ENCODE measurements at regions not wholly inside any gene's neighbourhood (a gene's known extent, or its start where the extent isn't known, plus 50 kb on each side); places are given as distances from the start of the nearest gene placed in this dataset.
"Not testable (repeated sequence)": the region's sequence is repeated elsewhere in the genome, so short reads cannot be mapped to it uniquely, and the experiment has no call there.

GRCh38 chr12:126898562-126898961 is 1368.4 kb upstream of the TMEM132C start:
- DNase-seq, result no peak

- no peak for DNase-seq
These were observed 1366.8 kb upstream of the TMEM132C start for GRCh38 chr12:126899926-126900792.

- no peak for DNase-seq
These were observed 1363.7 kb upstream of the TMEM132C start for GRCh38 chr12:126903027-126903876.

DNA sequence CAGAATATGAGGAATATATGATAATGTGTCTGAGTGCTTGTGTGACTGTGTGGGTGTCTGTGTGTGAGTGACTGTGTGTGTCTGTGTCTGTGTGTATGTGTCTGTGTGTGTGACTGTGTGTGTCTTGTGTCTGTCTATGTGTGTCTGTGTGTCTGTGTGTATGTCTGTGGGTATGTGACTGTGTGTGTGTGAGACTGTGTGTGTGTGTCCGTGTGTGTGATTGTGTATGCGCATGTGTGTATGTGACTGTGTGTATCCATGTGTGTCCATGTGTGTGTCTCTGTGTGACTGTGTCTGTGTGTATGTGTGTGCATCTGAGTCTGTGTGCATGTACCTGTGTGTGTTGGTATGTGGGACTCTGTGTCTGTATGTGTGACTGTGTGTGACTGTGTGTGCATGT is 1361.2 kb upstream of the TMEM132C start:
- no peak for DNase-seq

DNA sequence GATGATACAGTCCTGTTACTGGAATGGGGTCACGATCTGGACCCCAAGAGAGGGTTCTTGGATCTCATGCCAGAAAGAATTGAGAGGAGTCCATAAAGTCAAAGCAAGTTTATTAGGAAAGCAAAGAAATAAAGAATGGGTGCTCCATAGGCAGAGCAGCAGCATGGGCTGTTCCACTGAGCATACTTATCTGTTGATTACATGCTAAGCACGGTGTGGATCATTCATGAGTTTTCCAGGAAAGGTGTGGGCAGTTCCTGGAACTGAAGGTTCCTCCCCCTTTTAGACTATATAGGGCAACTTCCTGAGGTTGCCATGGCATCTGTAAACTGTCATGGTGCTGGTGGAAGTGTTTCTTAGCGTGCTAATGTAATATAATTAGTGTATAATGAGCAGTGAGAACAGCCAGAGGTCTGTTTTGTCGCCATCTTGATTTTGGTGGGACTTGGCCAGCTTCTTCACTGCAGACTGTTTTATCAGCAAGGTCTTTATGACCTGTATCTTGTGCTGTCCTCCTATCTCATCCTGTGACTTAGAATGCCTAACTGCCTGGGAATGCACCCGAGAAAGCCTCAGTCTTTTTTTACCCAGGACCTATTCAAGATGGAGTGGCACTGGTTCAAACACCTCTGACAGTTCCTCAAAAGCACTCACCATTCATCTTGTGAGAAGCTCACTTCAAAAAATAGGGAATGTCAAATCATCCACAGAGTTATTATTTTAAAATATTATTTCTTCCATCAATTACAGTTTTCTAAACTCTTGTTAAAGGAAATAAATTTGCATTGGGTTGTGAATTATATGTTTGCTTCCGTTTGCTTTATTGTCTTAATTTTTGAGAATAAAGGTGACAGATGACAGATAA is 1358.8 kb upstream of the TMEM132C start:
- DNase-seq, result no peak

- no peak for DNase-seq
These were observed 1358.2 kb upstream of the TMEM132C start for GRCh38 chr12:126908765-126909142.

- no peak for DNase-seq
These were observed 1356.4 kb upstream of the TMEM132C start for GRCh38 chr12:126910570-126910969.

DNA sequence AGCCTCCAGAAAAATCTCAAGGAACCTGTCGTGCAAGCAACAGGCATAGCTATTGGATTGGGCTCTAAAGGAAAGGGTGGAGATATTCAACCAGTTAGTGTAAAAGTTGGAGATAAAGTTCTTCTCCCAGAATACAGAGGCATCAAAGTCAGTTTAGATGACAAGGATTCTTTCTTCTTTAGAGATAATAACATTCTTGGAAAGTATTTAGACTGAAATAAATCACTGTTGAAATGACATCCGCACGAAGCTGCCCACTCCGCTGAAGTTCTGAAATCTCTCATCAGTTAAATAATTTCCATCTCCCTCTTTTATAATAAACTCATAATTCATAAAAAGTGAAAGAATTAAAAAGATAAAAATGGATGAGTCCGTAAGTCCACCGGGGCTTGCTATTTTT is 1354.9 kb upstream of the TMEM132C start:
- no peak for DNase-seq

GRCh38 chr12:126914170-126914793 is 1352.7 kb upstream of the TMEM132C start:
- DNase-seq, result no peak

DNA sequence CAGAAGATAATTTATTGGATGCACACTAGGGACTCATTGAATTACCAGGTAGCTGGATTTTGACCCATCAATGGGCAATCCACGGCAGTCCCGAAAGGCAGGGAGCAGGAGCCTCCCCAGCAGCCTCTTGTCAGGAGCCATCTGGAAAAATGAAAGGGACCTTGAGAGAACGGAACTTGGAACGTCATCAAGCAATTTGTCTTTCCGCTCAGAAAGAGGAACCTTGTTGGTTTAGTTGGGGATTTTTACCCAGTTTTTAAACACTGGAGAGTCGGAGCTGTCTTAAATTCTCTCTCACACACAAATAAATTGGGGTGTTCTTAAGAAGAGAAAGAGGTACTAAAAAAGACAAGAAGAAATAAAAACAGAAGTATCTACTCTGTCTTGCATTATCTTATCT is 1351.7 kb upstream of the TMEM132C start:
- DNase-seq, result no peak

DNA sequence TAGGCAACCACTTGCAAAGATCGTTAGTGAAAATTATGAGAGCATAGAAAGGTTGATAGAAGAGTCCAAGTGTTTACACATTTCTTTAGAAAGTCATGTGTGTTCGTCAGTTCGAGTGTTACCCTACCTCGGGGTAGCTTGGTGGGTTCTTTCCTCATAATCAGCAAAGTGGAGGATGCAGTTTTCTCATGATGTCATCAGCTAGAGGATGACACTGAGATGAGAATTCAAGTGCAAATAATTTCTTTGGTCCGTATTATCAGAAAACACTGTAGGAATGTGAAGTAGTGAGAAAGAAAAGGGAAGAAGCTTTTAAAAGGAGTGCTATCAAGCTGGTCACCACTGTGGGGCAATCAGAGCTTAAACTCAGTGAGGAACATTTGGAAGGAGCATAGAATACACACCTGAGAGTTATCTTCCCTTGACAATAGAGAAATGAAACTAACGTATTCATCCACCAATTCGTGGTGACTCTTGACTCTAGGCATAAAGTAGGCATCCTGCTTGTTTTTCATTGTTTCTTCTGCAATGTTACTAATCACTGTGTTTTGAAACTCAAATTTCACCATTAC is 1340.9 kb upstream of the TMEM132C start:
- no peak for DNase-seq

DNA sequence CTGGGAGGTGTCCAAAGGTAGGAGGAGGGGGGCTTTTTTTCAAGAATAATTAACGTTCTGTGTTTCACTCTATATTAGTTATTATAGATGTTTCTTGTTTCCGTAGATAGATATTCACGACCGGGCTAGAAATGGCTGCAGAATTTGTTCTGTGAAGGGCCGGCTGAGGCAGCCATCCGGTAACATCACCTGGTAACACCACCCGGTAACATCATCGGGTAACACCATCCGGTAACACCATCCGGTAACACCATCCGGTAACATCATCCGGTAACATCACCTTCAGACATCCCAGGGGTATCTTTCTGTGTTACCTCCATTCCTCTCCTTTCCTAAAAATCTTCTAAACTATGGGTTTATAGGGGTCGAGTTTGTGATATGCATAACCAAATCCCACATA is 1336.7 kb upstream of the TMEM132C start:
- no peak for DNase-seq

GRCh38 chr12:126932156-126932555 is 1334.8 kb upstream of the TMEM132C start:
- no peak for DNase-seq

DNA sequence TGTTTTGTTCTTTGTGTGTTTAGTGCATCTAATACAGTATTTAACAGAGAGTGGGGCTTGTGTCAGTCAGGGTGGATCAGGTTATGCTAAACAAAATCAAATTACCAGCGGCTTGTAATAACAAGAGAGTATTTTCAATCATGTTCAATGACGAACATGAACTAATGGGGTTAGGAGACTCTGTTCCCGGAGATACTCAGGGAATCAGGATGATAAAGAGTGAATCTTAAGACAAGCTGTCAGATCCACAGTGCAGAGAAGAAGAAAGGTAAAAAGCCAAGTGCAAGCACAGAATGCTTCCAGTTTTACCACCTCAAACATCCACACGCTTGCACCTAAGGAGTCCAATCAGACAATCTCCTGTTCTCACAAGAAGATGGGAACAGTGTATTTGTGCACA is 1331.5 kb upstream of the TMEM132C start:
- no peak for DNase-seq

DNA sequence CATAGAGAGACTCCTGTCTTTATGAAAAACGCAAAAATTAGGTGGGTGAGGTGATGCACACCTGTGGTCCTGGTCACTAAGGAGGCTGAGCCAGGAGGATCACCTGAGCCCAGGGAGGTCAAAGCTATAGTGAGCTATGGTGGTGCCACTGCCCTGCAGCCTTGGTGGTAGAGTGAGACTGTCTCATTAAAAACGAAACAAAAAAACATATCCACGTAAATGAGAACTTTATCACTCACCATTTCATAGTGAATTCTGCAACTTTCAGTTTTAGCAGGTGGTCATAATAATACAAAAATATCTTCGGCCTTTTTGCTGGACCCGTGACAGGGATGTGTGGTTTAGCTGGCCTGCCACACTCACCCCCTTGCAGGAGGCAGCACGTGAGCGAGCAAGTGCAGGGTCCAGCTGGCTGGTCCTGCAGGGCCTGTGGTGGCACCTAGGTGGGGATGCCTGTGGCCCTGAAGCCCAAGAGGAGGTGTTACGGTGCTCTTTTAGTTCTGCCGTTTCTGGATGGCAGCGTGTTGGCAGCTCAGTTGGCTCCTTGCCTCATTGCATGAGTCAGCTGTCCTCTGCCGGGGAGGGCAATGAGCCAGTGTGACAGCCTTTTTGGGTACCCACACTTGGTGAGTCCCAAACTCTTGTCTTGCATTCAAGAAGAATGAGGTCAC is 1330.7 kb upstream of the TMEM132C start:
- DNase-seq, result no peak

GRCh38 chr12:126937431-126937830 is 1329.5 kb upstream of the TMEM132C start:
- DNase-seq, result no peak

- DNase-seq, result no peak
These were observed 1322.3 kb upstream of the TMEM132C start for GRCh38 chr12:126944684-126945083.

- DNase-seq, result not testable (repeated sequence)
These were observed 1320.0 kb upstream of the TMEM132C start for GRCh38 chr12:126946958-126947357.

- no peak for DNase-seq
These were observed 1317.4 kb upstream of the TMEM132C start for GRCh38 chr12:126949558-126949957.

DNA sequence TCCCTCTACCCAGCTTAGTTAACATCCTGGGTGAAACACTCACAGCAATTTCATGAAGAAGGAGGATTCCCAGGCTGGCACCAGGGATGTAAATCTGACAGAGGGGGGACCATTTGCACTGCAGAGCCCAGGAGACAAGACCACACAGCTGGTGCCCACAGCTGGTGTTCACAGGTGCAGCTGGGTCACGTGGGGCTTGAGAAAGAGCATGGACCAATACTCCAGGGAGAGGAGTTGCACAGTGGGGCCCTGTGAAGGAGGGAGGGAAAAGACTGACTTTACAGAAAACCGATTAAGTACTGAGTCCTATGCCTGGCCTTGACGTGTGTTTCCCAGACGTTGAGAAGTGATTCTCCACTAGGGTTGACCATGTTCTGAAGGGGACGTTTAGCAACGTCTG is 1316.7 kb upstream of the TMEM132C start:
- no peak for DNase-seq

Data from NCI-H2107 (cell line).